HFFc6 (cell line): ENCODE measurements at regions not wholly inside any gene's neighbourhood (a gene's known extent, or its start where the extent isn't known, plus 50 kb on each side); places are given as distances from the start of the nearest gene placed in this dataset.

Source experiments
- DNase-seq: peaks from one replicate; pipeline ENCODE4 v3.0.0-alpha.2; 2018
- H3K27ac Mint-ChIP-seq: 2 replicates; pipeline ENCODE4 v1.8.0; 2020; ENCODE audit warnings: mild to moderate bottlenecking, mixed read lengths
- H3K27me3 Mint-ChIP-seq: 2 replicates; pipeline ENCODE4 v1.8.0; 2021; ENCODE audit warnings: mild to moderate bottlenecking, moderate library complexity, mixed read lengths; ENCODE audit not compliant: insufficient read depth
- H3K36me3 Mint-ChIP-seq: 2 replicates; pipeline ENCODE4 v1.8.0; 2021; ENCODE audit warnings: low read depth, mixed read lengths
- H3K4me1 Mint-ChIP-seq: 2 replicates; pipeline ENCODE4 v1.8.0; 2020; ENCODE audit warnings: low read depth, mixed read lengths
- H3K4me3 Mint-ChIP-seq: 2 replicates; pipeline ENCODE4 v1.8.0; 2020; ENCODE audit warnings: mild to moderate bottlenecking, moderate library complexity, mixed read lengths
- H3K9me3 Mint-ChIP-seq: 2 replicates; pipeline ENCODE4 v1.8.0; 2020; ENCODE audit warnings: mild to moderate bottlenecking, mixed read lengths
- TF ChIP-seq, protein P1 (sequence below): fragments of 200-600 bp; sonication (generic); IDR thresholded peaks from 2 replicates; pipeline ENCODE4 v1.5.0; 2021; ENCODE audit warnings: antibody characterized with exemption, mild to moderate bottlenecking

DNA sequence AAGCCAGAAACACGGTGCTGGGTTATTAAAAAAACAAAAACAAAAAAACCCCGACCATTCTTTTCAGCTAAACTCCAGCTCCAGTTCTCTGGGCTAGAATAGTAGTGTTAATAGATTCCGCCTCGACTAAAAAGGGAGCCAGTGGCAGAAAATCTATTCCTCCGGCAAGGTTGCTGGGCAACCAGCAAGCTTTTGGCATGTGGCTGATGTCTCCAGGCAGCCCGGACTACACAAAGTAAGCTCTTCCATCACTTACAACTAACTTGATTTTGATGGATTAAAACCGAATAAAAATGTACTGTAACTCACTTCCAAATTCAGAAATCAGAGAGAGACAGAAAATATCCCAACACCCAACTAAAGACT is 126.4 kb upstream of the FOXN3 start:
- no peaks in the 10 kb centered on the region for H3K36me3 Mint-ChIP-seq
- no peak overlapping the region for H3K4me3 Mint-ChIP-seq
- H3K4me1 Mint-ChIP-seq: peaks cover 54% of the 10 kb centered on the region
- TF ChIP-seq, protein P1, sequence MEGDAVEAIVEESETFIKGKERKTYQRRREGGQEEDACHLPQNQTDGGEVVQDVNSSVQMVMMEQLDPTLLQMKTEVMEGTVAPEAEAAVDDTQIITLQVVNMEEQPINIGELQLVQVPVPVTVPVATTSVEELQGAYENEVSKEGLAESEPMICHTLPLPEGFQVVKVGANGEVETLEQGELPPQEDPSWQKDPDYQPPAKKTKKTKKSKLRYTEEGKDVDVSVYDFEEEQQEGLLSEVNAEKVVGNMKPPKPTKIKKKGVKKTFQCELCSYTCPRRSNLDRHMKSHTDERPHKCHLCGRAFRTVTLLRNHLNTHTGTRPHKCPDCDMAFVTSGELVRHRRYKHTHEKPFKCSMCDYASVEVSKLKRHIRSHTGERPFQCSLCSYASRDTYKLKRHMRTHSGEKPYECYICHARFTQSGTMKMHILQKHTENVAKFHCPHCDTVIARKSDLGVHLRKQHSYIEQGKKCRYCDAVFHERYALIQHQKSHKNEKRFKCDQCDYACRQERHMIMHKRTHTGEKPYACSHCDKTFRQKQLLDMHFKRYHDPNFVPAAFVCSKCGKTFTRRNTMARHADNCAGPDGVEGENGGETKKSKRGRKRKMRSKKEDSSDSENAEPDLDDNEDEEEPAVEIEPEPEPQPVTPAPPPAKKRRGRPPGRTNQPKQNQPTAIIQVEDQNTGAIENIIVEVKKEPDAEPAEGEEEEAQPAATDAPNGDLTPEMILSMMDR: no peak
- no peak overlapping the region for H3K27ac Mint-ChIP-seq
- H3K27me3 Mint-ChIP-seq: no peaks in the 10 kb centered on the region; the same call in 1 of the 2 replicates
- no peak for DNase-seq
- no peaks in the 10 kb centered on the region for H3K9me3 Mint-ChIP-seq

DNA sequence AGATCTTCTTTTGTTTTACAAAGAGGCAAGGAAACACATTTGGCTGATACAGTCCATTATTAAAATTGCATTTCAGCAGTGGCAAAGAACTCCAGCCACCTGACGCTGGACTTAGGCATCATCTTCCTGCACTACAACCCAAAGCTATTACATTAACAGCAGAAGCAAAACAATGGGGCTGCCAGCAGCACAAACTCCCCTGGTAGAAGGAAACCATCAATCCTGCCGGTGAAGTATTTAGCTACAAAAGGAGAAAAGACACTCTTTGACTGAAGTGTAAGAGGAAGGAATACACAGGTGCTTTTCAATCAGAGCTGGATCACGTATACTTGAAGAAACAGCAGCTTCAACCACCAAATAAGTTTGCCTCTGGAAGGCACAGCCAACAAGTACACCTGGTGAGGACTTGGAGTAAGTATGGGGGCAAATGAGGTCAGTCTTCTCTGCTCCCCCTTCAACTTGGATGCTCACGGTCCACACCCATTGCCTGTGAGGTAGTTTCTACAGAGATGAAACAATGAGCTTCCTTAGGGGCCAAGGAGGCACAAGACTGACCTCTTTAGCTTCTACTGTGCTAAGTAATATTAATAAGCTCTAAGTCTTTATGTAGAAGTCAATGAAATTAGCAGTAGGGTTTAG is 125.9 kb upstream of the FOXN3 start:
- H3K27ac Mint-ChIP-seq: no peak overlapping the region
- no peaks in the 10 kb centered on the region; the same call in 1 of the 2 replicates for H3K27me3 Mint-ChIP-seq
- H3K9me3 Mint-ChIP-seq: no peaks in the 10 kb centered on the region
- peaks cover 54% of the 10 kb centered on the region for H3K4me1 Mint-ChIP-seq
- TF ChIP-seq, protein P1: no peak
- H3K36me3 Mint-ChIP-seq: 0 out of 2 replicates have a peak, but pooled peaks cover 2% of the 10 kb centered on the region
- DNase-seq: no peak
- H3K4me3 Mint-ChIP-seq: no peak overlapping the region

DNA sequence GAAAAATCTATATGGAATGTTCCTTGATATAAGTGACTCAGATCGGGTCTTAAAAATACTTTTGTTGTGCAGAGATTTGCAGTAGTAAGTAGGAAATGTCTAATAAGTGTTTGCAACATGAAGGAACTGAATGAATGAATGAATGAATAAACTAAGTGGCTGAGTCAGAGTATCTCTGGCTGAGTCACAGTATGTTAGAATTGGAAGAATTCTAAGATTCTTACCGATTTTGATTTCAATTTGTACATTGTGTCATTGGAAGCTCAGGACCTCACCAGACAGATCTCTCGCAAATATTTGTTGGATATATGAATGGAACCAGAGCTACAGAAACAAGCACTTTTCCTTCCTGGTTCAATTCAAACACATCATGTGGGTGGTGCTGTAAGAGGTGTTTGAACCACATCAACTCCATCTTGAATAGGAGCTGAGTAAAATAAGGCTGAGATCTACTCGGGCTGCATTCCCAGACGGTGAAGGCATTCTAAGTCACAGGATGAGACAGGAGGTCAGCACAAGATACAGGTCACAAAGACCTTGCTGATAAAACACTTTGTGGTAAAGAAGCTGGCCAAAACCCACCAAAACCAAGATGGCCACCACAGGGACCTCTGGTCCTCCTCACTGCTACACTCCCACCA is 123.9 kb upstream of the FOXN3 start:
- peaks cover 54% of the 10 kb centered on the region for H3K4me1 Mint-ChIP-seq
- peak; percentile 96 for DNase-seq
- peak overlapping the region; percentile 62 for H3K4me3 Mint-ChIP-seq
- peaks cover 13% of the 10 kb centered on the region; the same call in 1 of the 2 replicates for H3K36me3 Mint-ChIP-seq
- H3K27me3 Mint-ChIP-seq: no peaks in the 10 kb centered on the region; the same call in 1 of the 2 replicates
- peak overlapping the region; percentile 95 for H3K27ac Mint-ChIP-seq
- no peaks in the 10 kb centered on the region for H3K9me3 Mint-ChIP-seq
- TF ChIP-seq, protein P1: no peak

DNA sequence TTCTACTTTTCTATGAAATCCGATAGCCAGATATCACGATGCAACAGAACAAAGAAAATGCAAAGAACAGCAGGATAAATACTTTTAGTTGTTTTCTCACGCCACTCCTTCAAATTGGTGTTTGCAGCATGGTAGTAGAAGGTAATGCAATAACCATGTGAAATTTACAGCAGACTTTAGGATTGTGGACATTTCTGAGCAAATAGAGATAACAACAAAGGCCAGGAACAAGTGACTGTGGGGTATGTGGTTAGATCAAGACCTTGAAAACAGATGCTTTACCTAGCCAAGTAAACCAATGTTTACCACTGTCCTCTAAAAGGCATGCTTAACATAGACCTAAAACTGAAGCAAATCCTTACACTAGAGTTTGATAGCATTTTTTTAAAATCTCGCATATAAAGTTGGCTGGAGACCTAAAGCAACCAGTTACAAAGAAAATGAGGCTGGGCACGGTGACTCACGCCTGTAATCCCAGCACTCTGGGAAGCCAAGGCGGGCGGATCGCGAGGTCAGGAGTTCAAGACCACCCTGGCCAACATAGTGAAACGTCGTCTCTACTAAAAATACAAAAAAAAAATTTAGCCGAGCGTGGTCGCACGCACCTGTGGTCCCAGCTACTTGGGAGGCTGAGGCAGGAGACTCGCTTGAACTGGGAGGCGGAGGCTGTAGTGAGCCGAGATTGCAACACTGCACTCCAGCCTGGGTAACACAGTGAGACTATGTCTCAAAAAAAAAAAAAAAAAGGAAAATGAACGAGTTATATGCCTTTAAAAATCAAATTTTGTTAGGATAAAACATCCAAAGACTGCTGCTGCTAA is 123.2 kb upstream of the FOXN3 start:
- Mint-ChIP-seq H3K27ac (peak overlapping the region; percentile 95), H3K4me1 (peaks cover 60% of the 10 kb centered on the region), H3K9me3 (no peaks in the 10 kb centered on the region), H3K4me3 (peak overlapping the region; percentile 62), H3K27me3 (no peaks in the 10 kb centered on the region; the same call in 1 of the 2 replicates), H3K36me3 (peaks cover 13% of the 10 kb centered on the region; the same call in 1 of the 2 replicates)
- TF ChIP-seq, protein P1: no peak
- DNase-seq: peak; percentile 14

DNA sequence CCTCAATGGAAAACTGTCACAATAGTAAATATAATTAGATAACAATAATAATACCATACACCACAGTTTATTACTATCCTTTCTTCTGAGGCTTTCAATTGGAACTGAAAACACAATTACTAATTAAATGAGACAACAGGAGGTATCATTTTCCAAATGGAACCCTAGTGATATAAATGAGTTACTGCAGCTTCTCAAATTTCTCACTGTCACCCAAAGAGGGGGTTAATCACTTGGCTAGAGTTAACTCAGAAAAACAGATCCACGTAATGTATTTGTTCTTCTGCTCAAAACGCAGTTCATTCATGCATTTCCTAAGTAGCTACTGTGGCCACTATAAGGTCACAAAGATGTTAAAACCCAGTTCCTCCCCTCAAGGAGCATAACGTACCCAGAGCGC is 120.9 kb upstream of the FOXN3 start:
- TF ChIP-seq, protein P1: peak; percentile 55
- Mint-ChIP-seq H3K4me1 (peaks cover 51% of the 10 kb centered on the region), H3K27me3 (no peaks in the 10 kb centered on the region; the same call in 1 of the 2 replicates), H3K27ac (no peak overlapping the region), H3K4me3 (no peak overlapping the region), H3K36me3 (peaks cover 19% of the 10 kb centered on the region; the same call in 1 of the 2 replicates), H3K9me3 (no peaks in the 10 kb centered on the region)
- DNase-seq: no peak
